NB4 (cell line): ENCODE measurements at regions not wholly inside any gene's neighbourhood (a gene's known extent, or its start where the extent isn't known, plus 50 kb on each side); places are given as distances from the start of the nearest gene placed in this dataset.

Experiments
- DNase-seq: peaks from one replicate; pipeline ENCODE4 v3.0.0; 2010; ENCODE audit warnings: low read depth
- H3K4me3 ChIP-seq: one replicate; pipeline ENCODE4 v1.5.1; 2011; ENCODE audit warnings: mild to moderate bottlenecking, low read depth, low read length, moderate library complexity
- CTCF ChIP-seq: IDR thresholded peaks from one replicate; pipeline ENCODE4 v1.5.1; 2012; ENCODE audit warnings: low read depth, low read length
- MAX ChIP-seq: IDR thresholded peaks from 2 replicates; pipeline ENCODE4 v1.6.1; 2011; ENCODE audit warnings: low read depth, low read length
- MYC ChIP-seq: IDR thresholded peaks from 2 replicates; pipeline ENCODE4 v1.6.1; 2011; ENCODE audit warnings: low read depth, low read length
- POLR2A ChIP-seq: IDR thresholded peaks from 2 replicates; pipeline ENCODE4 v1.6.1; 2011; ENCODE audit warnings: mild to moderate bottlenecking; ENCODE audit not compliant: insufficient read length; ENCODE audit errors: extremely low read depth

- TF ChIP-seq MAX (no peak), POLR2A (no peak), MYC (no peak), CTCF (no peak)
- no peak for DNase-seq
These were observed 609.8 kb upstream of the GALNTL6 start for GRCh38 chr4:171203425-171203824.

GRCh38 chr4:171202908-171203307, 610.3 kb upstream of the GALNTL6 start:
- DNase-seq: no peak
- TF ChIP-seq POLR2A (no peak), MYC (no peak), MAX (no peak), CTCF (no peak)

More at GRCh38 chr4:171203425-171203824, 609.8 kb upstream of the GALNTL6 start:
- H3K4me3 ChIP-seq: no peak overlapping the region

GRCh38 chr4:171186700-171187099, 626.5 kb upstream of the GALNTL6 start:
- H3K4me3 ChIP-seq: no peak overlapping the region
- DNase-seq: peak; percentile 16
- TF ChIP-seq MYC (no peak), CTCF (no peak), POLR2A (no peak), MAX (no peak)

More at GRCh38 chr4:171202908-171203307, 610.3 kb upstream of the GALNTL6 start:
- H3K4me3 ChIP-seq: no peak overlapping the region

GRCh38 chr4:171181090-171181489, 632.1 kb upstream of the GALNTL6 start:
- H3K4me3 ChIP-seq: no peak overlapping the region
- DNase-seq: no peak
- TF ChIP-seq MYC: no peak

- no peak overlapping the region for H3K4me3 ChIP-seq
- no peak for DNase-seq
- TF ChIP-seq MYC (no peak), CTCF (no peak), MAX (no peak), POLR2A (no peak)
These were observed 642.5 kb upstream of the GALNTL6 start for GRCh38 chr4:171170671-171171070.

GRCh38 chr4:171169396-171169795, 643.8 kb upstream of the GALNTL6 start:
- TF ChIP-seq MAX: no peak
- no peak for TF ChIP-seq POLR2A
- no peak for TF ChIP-seq MYC
- no peak for TF ChIP-seq CTCF
- H3K4me3 ChIP-seq: no peak overlapping the region
- no peak for DNase-seq

GRCh38 chr4:171162478-171162877, 650.7 kb upstream of the GALNTL6 start:
- no peak for DNase-seq
- no peak for TF ChIP-seq POLR2A
- TF ChIP-seq CTCF: no peak
- no peak for TF ChIP-seq MAX
- TF ChIP-seq MYC: no peak

More at GRCh38 chr4:171162478-171162877, 650.7 kb upstream of the GALNTL6 start:
- no peak overlapping the region for H3K4me3 ChIP-seq
